ENCODE measurements at regions not wholly inside any gene's neighbourhood (a gene's known extent, or its start where the extent isn't known, plus 50 kb on each side); places are given as distances from the start of the nearest gene placed in this dataset.
A peak's percentile ranks its signal among the peaks of the same experiment; 100 is the strongest.
"Not testable (repeated sequence)": the region's sequence is repeated elsewhere in the genome, so short reads cannot be mapped to it uniquely, and the experiment has no call there.

- not testable (repeated sequence) for DNase-seq; H3K4me1 ChIP-seq (ENCODE audit: insufficient read depth, low read length); H3K4me3 ChIP-seq (ENCODE audit: low read depth in 1 of 2, low read length in 2 of 2); H3K4me2 ChIP-seq (ENCODE audit: insufficient read depth, low read length); H3K9me3 ChIP-seq (ENCODE audit: insufficient read depth, low read length, severe bottlenecking); H3K27ac ChIP-seq (ENCODE audit: low read length); H3K79me2 ChIP-seq (ENCODE audit: insufficient read depth, low read length); ATAC-seq (ENCODE audit: insufficient read depth, low read depth); H4K20me1 ChIP-seq (ENCODE audit: insufficient read depth, low read length); H3K27me3 ChIP-seq (ENCODE audit: insufficient read depth, low read length, poor library complexity); H3K9ac ChIP-seq (ENCODE audit: low read depth, low read length); H3K36me3 ChIP-seq (ENCODE audit: insufficient read depth, low read length); H2AFZ ChIP-seq (ENCODE audit: low read depth, low read length)
- TF ChIP-seq, protein P1, sequence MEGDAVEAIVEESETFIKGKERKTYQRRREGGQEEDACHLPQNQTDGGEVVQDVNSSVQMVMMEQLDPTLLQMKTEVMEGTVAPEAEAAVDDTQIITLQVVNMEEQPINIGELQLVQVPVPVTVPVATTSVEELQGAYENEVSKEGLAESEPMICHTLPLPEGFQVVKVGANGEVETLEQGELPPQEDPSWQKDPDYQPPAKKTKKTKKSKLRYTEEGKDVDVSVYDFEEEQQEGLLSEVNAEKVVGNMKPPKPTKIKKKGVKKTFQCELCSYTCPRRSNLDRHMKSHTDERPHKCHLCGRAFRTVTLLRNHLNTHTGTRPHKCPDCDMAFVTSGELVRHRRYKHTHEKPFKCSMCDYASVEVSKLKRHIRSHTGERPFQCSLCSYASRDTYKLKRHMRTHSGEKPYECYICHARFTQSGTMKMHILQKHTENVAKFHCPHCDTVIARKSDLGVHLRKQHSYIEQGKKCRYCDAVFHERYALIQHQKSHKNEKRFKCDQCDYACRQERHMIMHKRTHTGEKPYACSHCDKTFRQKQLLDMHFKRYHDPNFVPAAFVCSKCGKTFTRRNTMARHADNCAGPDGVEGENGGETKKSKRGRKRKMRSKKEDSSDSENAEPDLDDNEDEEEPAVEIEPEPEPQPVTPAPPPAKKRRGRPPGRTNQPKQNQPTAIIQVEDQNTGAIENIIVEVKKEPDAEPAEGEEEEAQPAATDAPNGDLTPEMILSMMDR (IDR thresholded peaks at IDR 0.05; ENCODE audit: borderline replicate concordance, extremely low read depth, low read length, poor library complexity, severe bottlenecking) = peak; percentile 41
These were observed 122.7 kb upstream of the PARD3 start for GRCh38 chr10:34937643-34938398.

GRCh38 chr10:34936061-34936460 lies 121.0 kb upstream of the PARD3 start:
- Histone ChIP-seq H3K4me2 (ENCODE audit: insufficient read depth, low read length) (no peak overlapping the region), H3K79me2 (ENCODE audit: insufficient read depth, low read length) (no peaks in the 10 kb centered on the region), H3K27me3 (ENCODE audit: insufficient read depth, low read length, poor library complexity) (no peaks in the 10 kb centered on the region), H3K27ac (ENCODE audit: low read length) (no peak overlapping the region), H3K9ac (ENCODE audit: low read depth, low read length) (no peak overlapping the region), H4K20me1 (ENCODE audit: insufficient read depth, low read length) (no peaks in the 10 kb centered on the region), H3K4me3 (ENCODE audit: low read depth in 1 of 2, low read length in 2 of 2) (no peak overlapping the region), H3K4me1 (ENCODE audit: insufficient read depth, low read length) (no peaks in the 10 kb centered on the region), H3K36me3 (ENCODE audit: insufficient read depth, low read length) (no peaks in the 10 kb centered on the region), H3K9me3 (ENCODE audit: insufficient read depth, low read length, severe bottlenecking) (no peaks in the 10 kb centered on the region), H2AFZ (ENCODE audit: low read depth, low read length) (no peak overlapping the region)
- DNase-seq (no peak), ATAC-seq (ENCODE audit: insufficient read depth, low read depth) (no peak)
- TF ChIP-seq, protein P1 (IDR thresholded peaks at IDR 0.05; ENCODE audit: borderline replicate concordance, extremely low read depth, low read length, poor library complexity, severe bottlenecking) = no peak
- no peak for TF ChIP-seq EZH2 (IDR thresholded peaks at IDR 0.05; ENCODE audit: borderline replicate concordance, low read depth, low read length, severe bottlenecking)

DNA sequence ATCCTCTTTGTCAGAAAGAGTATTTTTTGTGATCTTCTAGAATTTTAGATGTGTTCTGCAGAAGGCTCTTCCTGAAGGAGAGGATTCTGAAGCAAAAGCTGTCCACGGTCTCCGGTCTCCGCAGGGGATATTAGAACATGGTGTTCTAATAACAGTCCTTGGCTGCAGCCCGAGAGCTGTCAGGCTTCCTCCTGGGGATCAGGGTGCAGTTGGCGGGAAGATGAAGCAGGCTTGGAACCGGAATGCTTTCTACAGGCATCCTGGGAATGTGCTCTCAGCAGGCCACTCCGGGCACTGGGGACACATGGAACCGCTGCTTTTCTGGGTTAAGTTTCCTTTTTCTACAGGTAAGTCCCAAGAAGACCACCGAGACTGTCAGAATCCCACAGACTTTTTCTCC lies 118.6 kb upstream of the PARD3 start:
- no peaks in the 10 kb centered on the region for H3K79me2 ChIP-seq (ENCODE audit: insufficient read depth, low read length)
- no peak overlapping the region for H3K9ac ChIP-seq (ENCODE audit: low read depth, low read length)
- no peak overlapping the region for H3K4me2 ChIP-seq (ENCODE audit: insufficient read depth, low read length)
- TF ChIP-seq, protein P1 (IDR thresholded peaks at IDR 0.05; ENCODE audit: borderline replicate concordance, extremely low read depth, low read length, poor library complexity, severe bottlenecking) = no peak
- TF ChIP-seq EZH2 (IDR thresholded peaks at IDR 0.05; ENCODE audit: borderline replicate concordance, low read depth, low read length, severe bottlenecking) = no peak
- no peaks in the 10 kb centered on the region for H3K4me1 ChIP-seq (ENCODE audit: insufficient read depth, low read length)
- no peaks in the 10 kb centered on the region for H3K27me3 ChIP-seq (ENCODE audit: insufficient read depth, low read length, poor library complexity)
- no peaks in the 10 kb centered on the region for H4K20me1 ChIP-seq (ENCODE audit: insufficient read depth, low read length)
- DNase-seq = no peak
- H2AFZ ChIP-seq (ENCODE audit: low read depth, low read length) = no peak overlapping the region
- H3K4me3 ChIP-seq (ENCODE audit: low read depth in 1 of 2, low read length in 2 of 2) = no peak overlapping the region
- H3K27ac ChIP-seq (ENCODE audit: low read length) = no peak overlapping the region
- H3K9me3 ChIP-seq (ENCODE audit: insufficient read depth, low read length, severe bottlenecking) = no peaks in the 10 kb centered on the region
- no peaks in the 10 kb centered on the region for H3K36me3 ChIP-seq (ENCODE audit: insufficient read depth, low read length)
- ATAC-seq (ENCODE audit: insufficient read depth, low read depth) = no peak
